Lower leg skin (tissue), 4 donors: ENCODE measurements at regions not wholly inside any gene's neighbourhood (a gene's known extent, or its start where the extent isn't known, plus 50 kb on each side); places are given as distances from the start of the nearest gene placed in this dataset.

ENCODE experiments used
- DNase-seq, 2 donors: peaks; one replicate each; pipeline ENCODE4 v3.0.0-alpha.2; 2019; ENCODE audit warnings: low spot score in 2 of 2
- H3K4me3 ChIP-seq: fragments of 200-600 bp; sonication (generic); 2 replicates; pipeline ENCODE4 v1.5.1; 2017; ENCODE audit warnings: mild to moderate bottlenecking, low read depth; ENCODE audit not compliant: poor library complexity, severe bottlenecking
- POLR2A ChIP-seq, 2 donors: fragments of 450-650 bp; IDR thresholded peaks; one replicate each; pipeline ENCODE4 v1.6.1; 2016 to 2017; ENCODE audit warnings: antibody characterized with exemption in 2 of 2, mild to moderate bottlenecking in 1 of 2, moderate library complexity in 1 of 2
- WGBS, 2 donors: methylation state at CpG; one replicate each; pipeline ENCODE4 v1.1.5; 2018; 5-methylcytosine and 5-hydroxymethylcytosine counted together
- intact Hi-C: fragments of 100-400 bp; cut with DNase I; formaldehyde crosslinking; loops from one replicate; pipeline ENCODE4 v1.15.0; 2023; ENCODE audit warnings: low total_unique reads
- TF ChIP-seq, protein P1 (sequence below), 3 donors: fragments of 450-650 bp; IDR thresholded peaks; one replicate each; pipeline ENCODE4 v1.5.1; 2016; ENCODE audit warnings: antibody characterized with exemption in 3 of 3, mild to moderate bottlenecking in 3 of 3, moderate library complexity in 2 of 3

DNA sequence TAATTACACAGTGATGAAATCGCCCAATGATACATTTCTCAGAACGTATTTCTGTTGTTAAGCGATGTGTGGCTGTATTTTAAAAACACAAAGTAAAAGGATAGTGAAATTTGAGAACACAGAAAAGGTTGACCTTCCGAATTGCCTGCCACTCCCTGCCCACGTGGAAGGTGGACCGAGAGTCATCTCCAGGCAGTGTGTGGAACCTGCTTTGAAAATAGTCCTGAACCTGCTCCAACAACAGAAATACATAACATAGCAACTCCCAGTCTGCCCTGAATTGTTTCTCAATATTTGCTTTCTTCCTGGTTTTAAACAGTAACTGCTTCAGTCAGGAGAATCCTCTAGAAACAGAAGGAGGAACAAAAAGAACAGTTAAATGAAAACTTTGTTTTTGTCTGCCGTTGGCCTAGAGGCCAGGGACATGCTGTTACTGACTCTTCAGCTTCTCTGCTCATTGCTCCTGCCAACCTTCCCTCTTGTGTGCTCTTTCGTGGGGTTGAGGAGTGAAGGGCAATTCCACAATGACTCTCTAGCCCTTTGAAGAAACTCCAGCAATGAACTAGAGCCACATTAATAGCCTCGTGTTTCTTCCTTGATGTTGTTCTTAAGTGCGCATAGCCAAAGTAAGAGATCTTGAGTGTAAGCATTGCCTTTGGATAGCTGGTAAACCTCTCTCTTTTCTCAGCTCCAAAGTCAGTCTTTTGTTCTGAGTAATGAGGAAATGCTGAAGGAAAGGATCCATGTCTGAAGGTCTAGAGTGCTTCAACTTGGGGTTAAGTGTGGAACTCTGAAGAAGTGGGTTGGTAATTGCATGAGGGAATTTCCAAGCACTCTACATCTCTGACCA, 452.5 kb upstream of the CCL2 start:
- DNase-seq: no peak
- no peak for TF ChIP-seq POLR2A (IDR thresholded peaks at IDR 0.05)
- TF ChIP-seq, protein P1, sequence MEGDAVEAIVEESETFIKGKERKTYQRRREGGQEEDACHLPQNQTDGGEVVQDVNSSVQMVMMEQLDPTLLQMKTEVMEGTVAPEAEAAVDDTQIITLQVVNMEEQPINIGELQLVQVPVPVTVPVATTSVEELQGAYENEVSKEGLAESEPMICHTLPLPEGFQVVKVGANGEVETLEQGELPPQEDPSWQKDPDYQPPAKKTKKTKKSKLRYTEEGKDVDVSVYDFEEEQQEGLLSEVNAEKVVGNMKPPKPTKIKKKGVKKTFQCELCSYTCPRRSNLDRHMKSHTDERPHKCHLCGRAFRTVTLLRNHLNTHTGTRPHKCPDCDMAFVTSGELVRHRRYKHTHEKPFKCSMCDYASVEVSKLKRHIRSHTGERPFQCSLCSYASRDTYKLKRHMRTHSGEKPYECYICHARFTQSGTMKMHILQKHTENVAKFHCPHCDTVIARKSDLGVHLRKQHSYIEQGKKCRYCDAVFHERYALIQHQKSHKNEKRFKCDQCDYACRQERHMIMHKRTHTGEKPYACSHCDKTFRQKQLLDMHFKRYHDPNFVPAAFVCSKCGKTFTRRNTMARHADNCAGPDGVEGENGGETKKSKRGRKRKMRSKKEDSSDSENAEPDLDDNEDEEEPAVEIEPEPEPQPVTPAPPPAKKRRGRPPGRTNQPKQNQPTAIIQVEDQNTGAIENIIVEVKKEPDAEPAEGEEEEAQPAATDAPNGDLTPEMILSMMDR (IDR thresholded peaks at IDR 0.05): no peak
- intact Hi-C loops: no loop called here
- no peak overlapping the region for H3K4me3 ChIP-seq
- 65 to 77% methylated on average over 10 of the region's 10 CpGs for WGBS, 2 donors

DNA sequence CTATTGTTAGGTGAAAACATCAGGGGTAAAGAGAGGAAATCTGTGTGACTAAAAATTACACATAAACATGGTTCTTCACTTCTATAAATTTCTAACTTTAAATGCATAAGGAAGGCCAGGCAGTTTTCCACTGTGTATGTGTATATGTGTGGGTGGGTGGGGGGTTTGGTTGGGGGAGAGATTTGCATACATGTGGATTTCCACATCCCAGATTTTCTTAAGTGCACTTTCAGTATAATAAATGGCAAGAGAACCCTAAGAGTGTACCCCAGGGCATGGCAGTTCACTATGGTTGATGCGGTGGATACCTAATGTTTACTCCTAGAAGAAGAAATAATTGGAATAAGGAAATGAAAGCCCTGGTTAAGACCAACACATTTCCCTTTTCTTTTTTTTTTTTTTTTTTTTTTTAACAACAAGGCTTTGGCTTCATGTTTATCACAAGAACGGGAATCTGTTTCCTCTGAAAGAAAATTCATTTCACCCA, 451.8 kb upstream of the CCL2 start:
- no peak for DNase-seq
- no peak for TF ChIP-seq POLR2A (IDR thresholded peaks at IDR 0.05)
- TF ChIP-seq, protein P1 (IDR thresholded peaks at IDR 0.05): no peak
- intact Hi-C loops: no loop called here
- 67 to 73% methylated on average over 2 of the region's 2 CpGs for WGBS, 2 donors
- no peak overlapping the region for H3K4me3 ChIP-seq

DNA sequence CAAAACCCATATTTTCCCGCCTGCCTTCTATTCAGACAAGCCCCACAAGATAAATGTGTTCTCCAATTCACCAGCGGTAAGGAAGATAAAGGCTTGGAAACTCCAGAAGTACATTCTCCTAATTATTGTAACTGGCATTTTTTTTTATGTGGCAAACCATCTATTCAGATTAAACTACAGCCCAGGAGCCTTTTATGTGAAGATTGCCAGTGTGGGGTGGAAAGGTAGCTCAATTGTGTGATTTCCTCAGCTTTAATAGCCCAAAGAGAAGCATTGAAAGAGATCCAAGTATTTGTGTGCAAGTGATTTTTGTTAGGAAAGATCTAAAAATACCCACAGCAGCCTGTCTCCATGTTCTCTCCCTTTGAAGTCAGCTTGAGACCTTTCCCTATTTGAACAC, 451.4 kb upstream of the CCL2 start:
- TF ChIP-seq, protein P1 (IDR thresholded peaks at IDR 0.05): no peak
- no peak for TF ChIP-seq POLR2A (IDR thresholded peaks at IDR 0.05)
- intact Hi-C loops: no loop called here
- 67 to 70% methylated on average over 2 of the region's 2 CpGs for WGBS, 2 donors
- H3K4me3 ChIP-seq: no peak overlapping the region
- DNase-seq: no peak

DNA sequence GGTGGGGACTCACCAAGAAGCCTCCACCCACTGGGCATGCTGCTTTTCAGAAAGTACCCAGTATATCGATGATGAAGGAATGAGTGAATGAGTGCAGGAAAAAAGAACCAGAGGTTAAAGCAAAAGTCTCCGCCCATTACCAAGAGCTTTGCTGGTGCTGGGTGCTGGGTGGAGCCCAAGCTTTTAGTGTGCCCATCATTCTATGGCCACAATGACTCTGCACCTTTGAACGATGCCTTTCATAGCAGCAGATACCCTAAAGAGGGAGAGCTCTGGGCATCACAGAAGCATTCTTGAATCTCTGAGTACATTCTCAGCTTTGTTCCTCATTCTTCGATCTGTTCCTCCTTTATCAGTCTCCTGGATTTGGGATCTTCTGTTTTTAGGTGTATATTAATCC, 450.7 kb upstream of the CCL2 start:
- no peak overlapping the region for H3K4me3 ChIP-seq
- DNase-seq: no peak
- no peak for TF ChIP-seq POLR2A (IDR thresholded peaks at IDR 0.05)
- TF ChIP-seq, protein P1 (IDR thresholded peaks at IDR 0.05): no peak
- intact Hi-C loops: no loop called here
- WGBS, 2 donors: 83 to 84% methylated on average over 4 of the region's 4 CpGs

DNA sequence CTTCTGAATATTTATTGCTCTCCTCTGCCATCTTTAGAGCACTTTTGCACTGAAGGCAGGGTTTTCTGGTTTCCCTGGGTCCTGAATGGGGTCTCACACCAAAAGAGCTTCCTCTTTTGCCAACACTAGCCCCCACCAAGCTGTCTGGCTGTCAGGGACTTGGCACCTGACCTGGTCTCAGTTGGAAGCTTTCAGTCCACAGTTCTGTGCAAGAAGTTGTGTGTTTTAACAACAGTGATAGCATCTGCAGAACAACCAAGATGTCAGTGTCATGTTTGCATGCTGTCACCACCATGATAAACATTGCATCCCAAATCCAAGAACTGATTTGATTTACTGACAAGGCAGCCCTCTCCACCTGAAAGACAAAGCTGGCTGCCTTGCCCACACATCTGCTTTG, 448.5 kb upstream of the CCL2 start:
- TF ChIP-seq, protein P1 (IDR thresholded peaks at IDR 0.05): no peak
- no peak for TF ChIP-seq POLR2A (IDR thresholded peaks at IDR 0.05)
- H3K4me3 ChIP-seq: no peak overlapping the region
- DNase-seq: no peak
- intact Hi-C loops: no loop called here

DNA sequence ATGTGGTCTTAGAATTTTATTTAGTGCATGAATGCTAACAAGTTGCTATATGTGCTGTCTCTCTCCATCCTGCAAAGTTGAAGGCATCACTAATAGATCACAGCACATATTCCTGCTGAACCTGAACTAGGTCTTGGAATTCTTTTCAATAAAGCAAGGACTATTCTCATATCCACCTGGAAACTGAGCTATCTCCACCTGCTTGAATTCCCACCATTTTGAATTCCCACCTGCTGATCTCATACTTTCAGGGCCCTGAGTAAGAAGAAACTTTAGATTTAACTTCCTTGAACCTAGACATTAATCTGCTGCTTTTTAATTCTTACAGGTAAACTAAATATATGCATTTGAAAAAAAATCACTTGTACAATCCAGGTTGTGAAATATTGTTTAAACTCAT, 445.3 kb upstream of the CCL2 start:
- intact Hi-C loops: no loop called here
- TF ChIP-seq, protein P1 (IDR thresholded peaks at IDR 0.05): no peak
- no peak for TF ChIP-seq POLR2A (IDR thresholded peaks at IDR 0.05)
- no peak overlapping the region for H3K4me3 ChIP-seq
- no peak for DNase-seq
